Activated CD8-positive, alpha-beta memory T cell treated with anti-CD3 and anti-CD28 coated beads for 24 hours (primary cell): ENCODE measurements at regions not wholly inside any gene's neighbourhood (a gene's known extent, or its start where the extent isn't known, plus 50 kb on each side); places are given as distances from the start of the nearest gene placed in this dataset.
A peak's percentile ranks its signal among the peaks of the same experiment; 100 is the strongest.

Experiments used
- DNase-seq: peaks from one replicate; pipeline ENCODE4 v3.0.0-alpha.2; 2020

DNA sequence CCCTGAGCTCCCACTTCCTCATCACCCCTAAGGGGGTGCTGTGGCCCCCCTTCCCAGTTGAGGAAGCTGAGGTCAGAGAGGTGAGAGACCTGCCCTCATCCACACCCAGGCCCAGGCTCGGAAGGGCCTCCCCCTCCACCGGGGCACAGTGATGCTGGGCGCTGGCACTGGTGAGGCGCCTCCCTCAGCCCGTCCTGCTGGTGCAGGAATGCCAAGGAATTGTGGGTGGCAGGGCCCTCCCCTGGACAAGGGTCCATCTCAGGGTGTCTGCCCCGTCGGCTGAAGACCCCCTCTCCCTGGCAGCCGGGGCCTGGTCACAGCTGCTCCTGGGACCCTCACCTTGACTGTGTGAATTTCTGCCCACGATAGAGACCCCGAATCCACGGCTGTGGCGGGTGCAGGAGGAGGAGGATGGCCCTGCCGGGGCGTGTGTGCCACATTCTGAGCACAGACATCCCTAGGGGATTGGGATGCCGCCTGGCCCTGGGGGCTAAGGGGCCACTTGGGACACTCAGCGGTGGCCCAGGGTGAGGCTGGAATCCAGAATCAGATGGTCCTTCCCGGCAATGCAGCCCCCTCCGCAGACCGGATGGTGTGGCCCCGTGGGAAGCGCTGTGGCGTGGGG is 70.2 kb upstream of the GATA5 start:
- no peak for DNase-seq

DNA sequence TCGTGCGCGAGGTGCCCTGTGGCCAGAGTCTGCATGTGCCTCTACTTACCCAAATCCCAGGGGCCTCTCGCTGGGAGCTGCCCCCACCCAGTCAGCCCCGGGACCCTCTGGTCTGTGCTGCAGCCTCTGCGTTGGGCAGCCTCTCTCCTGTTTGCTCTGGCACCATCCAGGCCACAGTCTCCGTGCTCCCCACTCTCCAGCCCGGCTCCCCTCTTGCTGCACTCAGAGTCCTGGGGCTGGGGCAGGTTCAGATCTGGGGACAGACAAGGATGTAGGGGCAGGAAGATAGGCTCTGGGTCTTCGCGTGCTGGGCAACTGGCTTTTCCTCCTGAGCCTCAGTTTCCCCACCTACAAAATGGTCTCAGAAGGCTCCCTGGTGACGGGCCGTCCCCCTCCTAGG is 70.8 kb upstream of the GATA5 start:
- no peak for DNase-seq

DNA sequence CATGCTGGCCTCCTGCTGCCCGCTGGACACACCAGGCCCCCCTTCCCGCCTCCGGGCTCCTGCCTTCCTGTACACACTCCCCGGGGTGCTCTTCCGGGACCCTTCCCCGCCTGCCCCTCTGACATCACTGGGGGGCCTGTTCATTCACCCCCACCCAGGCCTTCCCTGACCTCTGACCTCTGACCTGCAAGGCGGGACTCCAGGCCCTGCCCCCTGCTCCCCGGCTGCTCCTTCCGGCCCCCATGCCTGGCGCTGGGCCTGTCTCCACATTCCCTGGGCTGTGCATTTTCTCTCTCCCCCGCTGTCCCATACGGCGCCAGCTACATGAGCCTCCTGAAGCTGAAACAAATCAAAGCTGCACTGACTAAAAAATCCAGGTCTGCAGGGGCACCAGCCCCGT is 71.6 kb upstream of the GATA5 start:
- no peak for DNase-seq

DNA sequence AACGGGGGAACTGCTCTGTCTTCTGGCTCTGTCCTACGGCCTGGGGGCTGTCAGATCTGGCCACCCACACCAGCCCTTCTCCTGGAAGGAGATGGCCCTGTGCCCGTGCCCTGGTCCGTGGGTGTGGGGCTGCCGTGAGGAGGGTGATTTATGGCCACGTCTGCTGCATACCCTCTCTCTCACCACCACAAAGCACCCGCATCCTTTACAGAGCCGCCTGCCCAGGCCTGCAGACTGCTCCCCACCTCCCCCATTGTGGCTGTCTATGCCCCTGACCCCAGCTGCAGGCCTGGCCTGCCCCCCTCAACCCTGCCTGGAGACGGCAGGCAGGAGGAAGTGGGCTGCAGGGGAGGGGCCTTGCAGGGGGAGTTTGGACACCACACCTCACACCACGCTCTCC is 72.7 kb upstream of the GATA5 start:
- DNase-seq: no peak

DNA sequence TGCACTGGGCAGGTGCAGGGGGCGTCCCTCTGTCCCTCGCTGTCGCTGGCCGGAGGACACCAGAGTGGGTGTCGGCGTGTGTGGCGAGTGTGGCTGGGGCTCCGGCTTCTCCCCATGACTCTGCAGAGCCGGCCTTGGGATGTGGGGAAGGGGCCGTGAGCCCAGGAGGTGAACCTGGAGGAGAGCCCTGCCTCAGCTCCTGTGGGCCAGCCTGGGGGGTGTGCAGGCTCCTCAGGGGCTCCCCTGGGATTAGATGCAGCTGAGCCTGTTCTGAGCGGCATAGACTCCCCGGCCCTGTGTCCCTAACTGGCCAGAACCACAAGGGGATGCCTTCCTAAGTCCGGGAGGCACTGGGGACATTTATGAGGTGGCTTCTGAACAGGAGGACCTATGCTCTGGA is 73.2 kb upstream of the GATA5 start:
- DNase-seq: no peak

DNA sequence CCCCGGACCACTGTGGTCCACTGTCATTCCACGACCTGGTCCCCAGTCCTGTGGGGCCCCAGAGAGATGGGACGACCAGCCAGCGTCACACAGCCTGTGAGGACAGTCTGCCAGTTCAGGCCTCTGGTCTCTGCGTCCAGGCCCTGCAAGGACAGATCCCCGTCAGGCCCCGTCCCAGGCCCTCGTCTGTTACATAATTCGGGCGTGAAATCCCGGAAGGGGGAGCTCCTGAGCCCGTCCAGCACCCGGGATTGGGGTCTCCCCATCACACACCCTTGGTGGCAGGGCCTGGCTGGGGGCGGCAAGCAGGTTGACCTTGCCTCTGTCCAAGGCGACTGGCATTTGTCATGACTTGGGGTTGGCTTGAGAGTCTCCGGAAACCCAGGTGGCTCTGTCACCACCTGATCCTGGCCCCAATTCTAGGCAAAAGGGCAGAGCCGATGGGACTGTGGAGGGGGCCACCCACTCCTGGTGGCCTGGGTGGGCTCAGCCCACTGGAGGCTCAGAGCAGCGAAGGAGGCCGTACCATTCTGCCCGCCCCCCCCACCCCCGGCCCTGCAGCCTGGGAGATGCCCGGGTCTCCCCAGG is 73.8 kb upstream of the GATA5 start:
- DNase-seq: no peak

DNA sequence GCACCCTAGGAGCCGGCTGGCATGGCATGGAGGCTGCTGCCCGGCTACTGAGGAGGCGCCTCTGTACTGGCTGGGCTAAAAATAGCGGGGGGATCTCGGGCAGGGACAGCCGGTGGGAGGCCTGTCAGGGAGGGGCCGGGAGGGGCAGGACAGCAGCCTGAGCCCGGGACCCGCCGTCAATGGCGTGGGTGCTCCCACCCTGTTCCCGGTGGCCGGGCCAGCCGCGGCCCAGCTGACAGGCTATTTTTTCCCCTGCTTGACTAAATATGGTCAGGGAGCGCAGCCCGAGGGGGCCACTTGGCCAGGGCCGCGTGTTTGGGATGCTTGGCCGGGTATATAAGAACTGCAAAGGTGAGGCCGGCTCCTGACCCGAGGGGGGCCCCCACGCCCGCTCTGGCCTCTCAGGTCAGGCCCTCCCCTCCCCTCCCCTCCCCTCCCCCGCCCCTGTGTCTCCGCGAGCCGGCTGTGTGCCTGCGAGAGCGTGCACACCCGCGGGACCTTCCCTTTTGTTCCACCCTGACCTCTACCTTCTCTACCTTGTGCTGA is 74.4 kb upstream of the GATA5 start:
- no peak for DNase-seq

DNA sequence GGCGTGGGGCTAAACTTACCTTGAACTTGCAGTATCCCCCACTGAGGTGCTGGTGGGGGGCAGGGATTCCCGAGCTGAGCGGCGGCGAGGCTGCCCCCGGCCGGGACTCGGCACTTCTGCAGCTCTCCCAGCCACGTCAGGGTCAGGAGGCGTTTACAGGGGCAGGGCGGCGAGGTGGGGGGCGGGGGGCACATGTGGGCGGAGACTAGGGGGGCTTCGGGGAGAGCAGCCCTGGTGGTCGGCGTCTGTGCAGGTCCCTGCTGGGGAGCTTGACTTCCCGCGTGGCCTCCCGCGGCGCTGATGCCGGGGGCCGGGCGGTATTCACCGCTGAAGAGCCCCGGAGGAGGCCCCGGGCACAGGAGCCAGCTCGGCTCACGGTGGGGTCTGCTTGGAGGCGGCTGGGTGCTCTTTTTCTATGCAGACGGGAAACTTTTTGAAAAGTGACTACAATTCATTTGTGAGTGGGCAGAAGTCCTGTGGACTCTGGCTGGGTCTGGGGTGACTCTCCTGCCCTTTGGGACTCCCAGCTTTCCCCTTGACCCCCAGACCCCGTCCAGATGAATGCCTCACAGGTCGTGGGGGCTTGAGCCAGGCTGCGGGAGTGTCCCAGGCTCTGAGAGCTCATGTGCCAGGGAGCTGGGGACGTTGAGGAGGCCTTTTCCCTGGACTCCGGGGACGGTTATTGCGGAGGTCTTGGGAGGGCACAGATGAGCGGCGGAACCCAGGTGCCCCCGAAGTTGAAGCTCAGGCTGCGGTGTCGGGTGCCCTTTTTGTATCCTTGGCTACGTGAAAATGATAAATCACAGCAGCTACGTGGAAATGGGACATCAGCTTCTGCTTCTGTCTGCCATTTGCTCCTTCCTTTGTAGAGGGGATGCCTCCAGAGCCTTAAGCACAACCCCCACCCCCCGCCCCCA is 75.9 kb upstream of the GATA5 start:
- DNase-seq: peak; percentile 62

DNA sequence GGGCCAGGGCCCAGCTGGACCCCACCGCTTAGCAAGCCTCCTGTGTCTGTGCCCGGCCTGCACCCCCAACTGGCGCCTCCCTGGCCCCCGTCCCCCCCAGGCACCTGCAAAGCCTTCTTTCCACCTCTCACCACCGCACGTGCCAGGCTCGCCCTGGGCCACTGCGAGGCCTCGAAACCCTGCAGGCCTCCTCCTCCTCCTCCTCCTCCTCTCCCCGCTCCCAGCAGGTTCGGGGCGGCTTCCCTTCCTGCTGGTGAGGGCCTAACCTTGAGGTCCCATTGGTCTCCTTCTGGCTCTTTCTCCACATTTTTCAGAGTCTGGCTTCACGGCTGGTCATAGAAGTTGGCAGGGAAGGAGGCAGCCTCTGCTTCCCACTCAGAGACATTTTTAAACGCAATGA is 76.8 kb upstream of the GATA5 start:
- DNase-seq: no peak

DNA sequence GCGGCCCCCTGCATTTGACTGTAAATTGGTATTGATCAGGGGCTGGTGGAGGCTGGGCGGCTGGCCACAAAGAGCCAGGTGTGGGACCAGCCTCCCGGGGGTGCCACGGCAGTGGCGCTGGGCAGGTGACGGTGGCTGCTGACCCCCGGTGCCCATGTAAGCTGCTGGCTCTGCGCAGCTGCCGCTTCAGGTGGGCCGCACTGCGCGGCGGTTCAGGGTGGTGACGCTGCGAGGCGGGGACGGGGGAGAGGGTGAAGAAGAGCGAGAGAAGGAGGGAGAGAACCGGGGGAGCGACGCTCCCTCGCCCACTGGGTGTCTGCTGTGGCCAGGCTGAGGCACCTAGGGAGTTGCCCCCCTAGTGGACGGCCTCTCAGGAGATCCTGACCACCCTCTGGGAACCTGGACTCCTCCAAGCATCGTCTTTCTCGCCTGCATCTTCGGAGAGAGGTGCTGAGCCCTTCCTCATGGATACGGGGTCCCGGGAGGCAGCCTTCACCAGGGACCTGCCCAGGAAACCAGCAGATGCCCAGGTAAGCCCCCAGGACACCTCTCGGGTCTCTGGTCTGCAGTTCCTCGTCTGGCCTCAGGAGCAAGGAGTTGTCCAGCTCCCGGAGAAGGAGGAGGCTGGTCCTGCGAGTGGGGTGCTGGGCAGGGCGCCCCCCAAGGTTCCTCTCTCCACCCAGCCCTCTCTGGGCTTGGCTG is 77.5 kb upstream of the GATA5 start:
- DNase-seq: no peak

DNA sequence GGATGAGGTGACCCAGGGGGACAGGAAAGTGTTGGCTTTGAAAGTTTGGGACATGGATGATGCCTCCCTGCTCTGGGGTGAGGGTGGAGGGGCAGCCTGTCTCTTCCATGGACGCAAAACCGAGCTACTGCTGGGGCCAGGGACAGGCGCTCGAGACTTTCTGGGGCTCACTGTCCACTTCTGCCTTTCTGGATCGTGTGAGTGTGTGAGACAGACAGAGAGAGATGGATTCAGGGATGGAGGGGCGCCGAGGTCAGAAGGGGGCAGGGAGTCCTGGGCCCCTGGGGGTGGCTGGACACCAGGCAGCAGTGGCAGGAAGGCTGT is 78.0 kb upstream of the GATA5 start:
- no peak for DNase-seq

DNA sequence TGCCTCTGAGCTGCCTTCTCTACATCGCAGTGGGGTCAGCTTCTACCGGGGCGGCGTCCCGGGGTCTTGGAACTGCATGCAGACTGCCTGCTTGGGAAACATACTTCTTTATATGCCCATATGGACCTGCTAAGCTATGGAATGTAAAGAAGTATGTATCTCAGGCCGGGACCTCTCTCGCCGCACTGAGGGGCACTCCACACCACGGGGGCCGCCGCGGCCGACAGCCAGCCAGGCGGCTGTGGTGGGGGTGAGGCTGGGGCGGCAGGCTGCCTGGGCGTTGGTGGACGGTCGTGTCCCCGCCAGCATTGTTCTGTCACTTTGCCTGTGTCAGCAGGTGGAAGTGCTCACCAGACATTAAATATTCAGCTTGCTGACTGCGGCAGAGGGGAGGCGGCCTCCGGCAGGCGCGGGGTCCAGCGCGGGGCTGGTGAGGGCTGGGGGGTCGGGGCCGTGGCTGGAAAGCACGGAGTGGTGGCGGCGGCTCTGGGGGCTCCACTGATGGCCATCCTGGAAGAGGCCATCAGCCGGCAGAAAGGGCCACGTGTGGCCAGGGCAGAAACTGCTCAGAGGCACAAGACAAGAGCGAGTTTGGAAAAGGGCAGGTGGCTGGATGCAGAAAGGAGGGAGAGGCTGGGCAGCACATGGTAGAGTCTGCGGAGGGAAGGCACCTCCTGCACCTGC is 78.6 kb upstream of the GATA5 start:
- no peak for DNase-seq

DNA sequence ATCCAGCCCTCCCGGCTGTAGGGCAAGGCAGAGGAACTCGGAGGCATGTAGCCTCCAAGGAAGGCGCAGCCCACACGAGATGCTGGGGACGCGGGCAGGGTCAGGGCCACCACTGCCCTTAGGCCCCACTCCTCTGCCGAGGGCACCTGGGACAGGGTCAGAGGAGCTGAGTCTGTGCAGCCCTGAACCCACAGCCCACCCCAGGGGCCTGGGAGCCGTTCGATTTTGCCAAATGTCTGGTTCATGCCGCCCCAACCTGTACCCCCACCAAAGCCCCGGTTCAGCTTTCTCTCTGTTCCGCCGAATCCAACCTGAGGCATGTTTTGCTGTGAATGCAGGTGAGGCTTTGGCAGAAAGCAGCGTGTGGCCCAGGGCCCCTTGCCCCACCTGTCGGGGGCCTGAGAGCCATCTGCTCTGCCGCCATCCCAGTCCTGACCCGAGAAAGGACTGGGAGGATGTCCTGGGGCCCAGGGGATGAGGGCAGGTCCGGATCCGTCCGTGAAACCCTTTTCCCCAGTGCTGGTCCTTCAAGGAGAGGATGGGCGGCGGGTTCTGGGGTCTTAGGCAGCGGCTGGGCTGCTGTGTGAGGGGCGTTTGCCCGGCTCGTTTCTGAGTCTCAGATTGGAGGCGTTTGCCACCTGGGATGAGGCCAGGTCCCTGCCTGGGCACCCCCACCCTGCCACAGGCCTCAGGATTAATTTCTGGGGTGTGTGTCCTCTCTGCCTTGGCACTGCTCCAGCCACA is 79.3 kb upstream of the GATA5 start:
- no peak for DNase-seq

DNA sequence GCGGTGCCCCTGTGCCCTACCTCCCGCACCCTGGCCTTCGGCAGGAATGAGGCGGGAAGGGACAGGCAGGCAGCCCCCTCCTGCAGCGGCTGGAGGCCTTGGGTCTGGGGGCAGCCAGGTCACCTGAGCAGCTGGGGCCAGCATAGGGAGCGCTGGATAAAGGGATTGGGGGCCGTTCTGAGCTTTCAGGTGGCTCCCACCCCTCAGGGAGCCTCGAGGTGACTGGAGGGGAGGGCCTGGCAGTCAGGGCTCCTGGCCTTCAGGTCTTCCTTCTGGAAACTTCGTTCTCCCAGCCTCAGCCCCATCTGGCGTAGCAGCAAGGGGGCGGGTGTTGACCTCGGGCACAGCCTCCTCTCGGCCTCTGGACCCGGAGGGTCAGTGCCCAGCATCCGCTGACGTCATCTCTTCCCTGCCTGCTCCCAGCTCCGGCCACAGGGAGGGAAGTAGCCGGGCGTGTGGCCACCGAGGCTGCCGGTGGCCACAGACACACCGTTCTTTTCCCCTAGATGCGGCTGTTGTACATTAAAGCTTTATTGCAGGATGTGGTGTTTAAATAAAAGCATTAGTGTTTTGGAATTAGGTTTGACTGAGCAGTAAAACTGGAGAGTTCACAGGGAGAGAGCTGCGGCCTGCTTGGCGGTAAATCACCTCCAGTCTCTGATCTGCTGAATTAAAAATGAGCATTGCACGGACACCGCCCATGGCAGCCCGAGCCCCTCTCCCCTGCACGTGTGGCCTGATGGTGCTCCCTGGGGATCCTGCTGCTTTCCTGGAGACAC is 80.0 kb upstream of the GATA5 start:
- DNase-seq: no peak

DNA sequence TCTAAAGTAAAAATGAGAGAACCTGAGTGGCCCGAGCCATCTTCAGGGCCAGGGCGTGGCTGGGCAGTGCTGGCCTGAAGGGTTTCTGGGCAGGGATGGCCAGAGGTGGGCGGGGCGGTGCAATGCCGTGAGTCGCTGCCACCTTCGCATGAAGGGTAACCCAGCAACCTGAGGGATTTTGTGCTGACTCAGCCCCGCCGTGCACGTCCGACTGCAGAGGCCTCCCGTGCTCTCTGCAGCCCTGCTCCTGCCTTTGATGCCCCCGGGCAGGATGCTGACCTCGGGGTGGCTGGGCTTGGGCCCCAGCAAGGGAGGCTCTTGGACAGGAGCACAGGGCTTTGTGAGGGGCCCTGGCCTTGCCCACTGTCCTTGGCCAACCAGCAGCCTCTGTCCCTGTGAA is 81.7 kb upstream of the GATA5 start:
- no peak for DNase-seq

DNA sequence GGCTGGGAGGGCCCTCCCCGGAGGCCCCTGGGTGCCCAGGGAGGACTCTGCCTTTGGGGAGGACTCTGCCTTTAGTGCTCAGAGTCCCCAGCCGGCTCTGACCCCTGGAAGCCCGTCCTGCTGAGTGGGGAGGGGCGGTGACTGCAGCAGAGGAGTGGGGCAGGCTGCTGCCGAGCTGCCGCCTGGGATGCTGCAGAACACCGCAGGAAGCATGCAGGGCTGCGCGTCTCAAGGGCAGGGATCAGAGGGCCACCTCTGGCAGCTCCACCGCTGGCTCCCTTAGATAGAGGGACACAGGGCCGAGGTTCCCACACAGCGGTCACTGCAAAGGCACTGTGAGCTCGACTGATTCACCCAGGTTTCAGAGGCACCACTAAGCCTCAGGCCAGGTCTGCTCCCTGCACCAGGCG is 82.2 kb upstream of the GATA5 start:
- no peak for DNase-seq

DNA sequence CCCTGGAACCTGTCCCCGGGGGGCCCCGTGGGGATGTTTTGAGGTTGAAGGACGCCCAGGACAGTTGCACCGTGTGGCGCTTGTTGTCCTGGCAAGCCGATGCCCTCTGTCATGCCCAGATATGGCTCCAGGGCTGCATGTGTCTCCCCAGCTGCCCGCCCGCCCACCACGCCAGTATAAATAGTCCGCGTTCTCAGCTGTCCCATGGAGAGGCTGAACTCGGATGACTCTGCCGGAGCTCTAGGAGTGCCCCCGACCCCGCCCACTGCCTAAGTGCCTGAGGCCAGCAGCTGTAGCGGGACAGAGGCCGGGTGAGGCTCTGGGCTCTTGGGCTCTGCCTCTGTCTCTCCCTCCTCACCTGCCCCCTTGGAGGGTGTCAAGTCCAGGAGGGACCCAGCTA is 83.0 kb upstream of the GATA5 start:
- no peak for DNase-seq

DNA sequence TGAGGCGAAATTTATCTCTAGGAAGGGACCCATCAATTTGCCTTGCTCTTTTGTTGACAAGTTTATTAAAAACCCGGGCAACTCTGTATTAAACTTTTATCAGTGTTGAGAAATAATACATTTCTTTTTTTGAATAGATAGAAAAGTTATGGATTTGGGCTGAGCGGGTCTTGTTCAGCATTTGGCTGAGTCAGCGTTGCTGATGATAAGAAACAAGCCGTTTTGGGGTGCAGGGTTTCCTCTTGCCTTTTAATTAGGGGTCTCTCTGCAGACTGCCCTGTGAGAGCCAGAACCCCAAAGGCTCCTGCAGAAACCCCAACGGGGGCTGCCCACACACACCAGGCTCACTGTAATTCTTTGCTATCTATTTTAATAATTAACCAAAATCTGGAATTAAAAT is 82.1 kb upstream of the SLCO4A1 start:
- DNase-seq: no peak

DNA sequence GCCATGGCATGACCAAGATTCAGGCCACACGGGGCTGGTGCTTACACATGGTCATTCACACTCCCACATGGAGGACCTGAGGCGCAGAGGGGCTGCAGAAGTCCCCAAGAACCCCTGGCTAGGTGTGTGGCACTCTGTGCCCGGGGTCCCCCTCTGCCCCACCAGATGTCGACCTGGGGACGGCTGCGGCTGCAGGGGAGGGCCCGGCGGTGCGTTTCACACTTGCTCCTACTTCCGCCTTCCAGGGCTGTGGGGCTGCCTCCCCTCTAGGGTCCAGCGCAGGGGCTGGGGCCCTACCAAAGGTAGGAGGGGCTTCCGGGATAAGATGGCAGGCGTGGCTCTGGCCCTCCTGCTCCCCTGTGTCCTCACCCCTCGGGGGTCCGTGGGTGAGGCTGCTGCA is 81.1 kb upstream of the SLCO4A1 start:
- DNase-seq: no peak

DNA sequence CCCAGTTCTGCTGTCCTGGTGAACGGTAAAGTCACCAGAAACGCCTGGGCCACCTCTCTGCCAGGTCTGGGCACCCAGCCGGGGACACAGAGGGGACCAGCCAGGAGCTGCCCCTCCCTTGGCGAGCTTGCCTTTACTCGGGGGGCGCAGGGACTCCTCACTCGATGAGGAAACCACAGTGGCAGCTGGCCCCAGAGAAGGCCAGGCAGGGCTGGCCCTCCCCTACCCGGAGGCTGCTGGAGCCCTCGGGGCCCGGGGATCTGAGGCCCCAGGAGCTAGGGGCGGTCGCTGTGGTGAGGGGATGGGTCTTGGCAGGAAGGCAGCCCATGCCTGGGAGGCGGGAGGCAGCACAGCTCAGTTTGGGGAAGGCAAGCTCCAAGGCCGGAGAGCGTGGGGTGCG is 80.4 kb upstream of the SLCO4A1 start:
- no peak for DNase-seq

DNA sequence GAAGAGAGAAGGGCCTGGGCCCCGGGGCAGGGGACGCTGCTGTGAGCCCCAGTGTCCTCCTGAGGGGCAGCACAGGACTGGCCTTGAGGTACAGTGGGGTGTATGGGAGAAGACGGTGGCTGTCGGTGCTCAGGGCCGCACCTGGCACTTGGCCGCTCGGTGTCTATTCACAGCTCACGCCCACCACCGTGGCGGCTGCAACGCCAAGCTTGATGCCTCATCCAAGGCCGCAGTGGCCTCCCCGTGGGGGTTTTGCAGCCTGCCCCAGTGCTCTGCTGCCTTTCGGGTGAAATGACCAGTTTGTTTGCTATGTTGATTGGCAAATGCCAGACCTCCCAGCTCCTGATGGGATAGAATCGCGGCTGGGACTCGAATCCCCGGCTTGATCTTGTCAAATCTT is 79.5 kb upstream of the SLCO4A1 start:
- no peak for DNase-seq
